MM.1S (cell line): ENCODE measurements at regions not wholly inside any gene's neighbourhood (a gene's known extent, or its start where the extent isn't known, plus 50 kb on each side); places are given as distances from the start of the nearest gene placed in this dataset.

ENCODE experiments used
- DNase-seq: peaks from one replicate; pipeline ENCODE4 v3.0.0-alpha.2; 2015
- H2AFZ ChIP-seq: fragments of 300-600 bp; sonication (generic); 2 replicates; pipeline ENCODE4 v1.6.0; 2016; ENCODE audit warnings: antibody characterized with exemption, low read length
- H3F3A ChIP-seq: fragments of 300-600 bp; sonication (generic); 2 replicates; pipeline ENCODE4 v1.6.1; 2016; ENCODE audit warnings: mild to moderate bottlenecking, antibody characterized with exemption, low read length, moderate library complexity, mixed read lengths; ENCODE audit not compliant: insufficient read depth
- H3K27ac ChIP-seq: fragments of 300-600 bp; sonication (generic); 2 replicates; pipeline ENCODE4 v1.5.1; 2016; ENCODE audit warnings: mild to moderate bottlenecking, low read length
- H3K27me3 ChIP-seq: fragments of 300-600 bp; sonication (generic); replicated peaks from 2 replicates; pipeline ENCODE4 v1.6.0; 2016; ENCODE audit warnings: low read length; ENCODE audit not compliant: insufficient read depth
- H3K36me3 ChIP-seq: fragments of 300-600 bp; sonication (generic); replicated peaks from 2 replicates; pipeline ENCODE4 v1.6.1; 2016; ENCODE audit warnings: mild to moderate bottlenecking, low read length, mixed read lengths; ENCODE audit not compliant: insufficient read depth
- H3K4me1 ChIP-seq: fragments of 300-600 bp; sonication (generic); 2 replicates; pipeline ENCODE4 v1.6.1; 2016; ENCODE audit warnings: low read length, mixed read lengths
- H3K4me2 ChIP-seq: fragments of 300-600 bp; sonication (generic); 2 replicates; pipeline ENCODE4 v1.6.0; 2016; ENCODE audit warnings: low read depth, low read length
- H3K4me3 ChIP-seq: fragments of 300-600 bp; sonication (generic); 2 replicates; pipeline ENCODE4 v1.5.1; 2016; ENCODE audit warnings: low read length, mixed read lengths
- H3K79me2 ChIP-seq: fragments of 300-600 bp; sonication (generic); 2 replicates; pipeline ENCODE4 v1.6.1; 2016; ENCODE audit warnings: mixed run types, low read length, mixed read lengths
- H3K9ac ChIP-seq: fragments of 300-600 bp; sonication (generic); 2 replicates; pipeline ENCODE4 v1.6.1; 2016; ENCODE audit warnings: low read length, mixed read lengths
- H3K9me2 ChIP-seq: fragments of 300-600 bp; sonication (generic); replicated peaks from 2 replicates; pipeline ENCODE4 v1.6.1; 2016; ENCODE audit warnings: mild to moderate bottlenecking, low read length, mixed read lengths; ENCODE audit not compliant: insufficient read depth
- H3K9me3 ChIP-seq: fragments of 300-600 bp; sonication (generic); replicated peaks from 2 replicates; pipeline ENCODE4 v1.6.1; 2016; ENCODE audit warnings: mild to moderate bottlenecking, low read length, mixed read lengths; ENCODE audit not compliant: insufficient read depth
- H4K20me1 ChIP-seq: fragments of 300-600 bp; sonication (generic); 2 replicates; pipeline ENCODE4 v1.6.1; 2016; ENCODE audit warnings: mild to moderate bottlenecking, low read length, moderate library complexity, mixed read lengths; ENCODE audit not compliant: insufficient read depth
- EZH2 ChIP-seq: fragments of 300-600 bp; sonication (generic); optimal IDR thresholded peaks from 2 replicates; pipeline ENCODE3; 2017; ENCODE audit warnings: low read depth, mild to moderate bottlenecking, antibody characterized with exemption, low read length, mixed read lengths
- EZH2phosphoT487 ChIP-seq: fragments of 300-600 bp; sonication (generic); IDR thresholded peaks from 2 replicates; pipeline ENCODE4 v1.6.1; 2018; ENCODE audit warnings: antibody characterized with exemption, low read length
- TF ChIP-seq, protein P1 (sequence below): fragments of 300-600 bp; sonication (generic); IDR thresholded peaks from 2 replicates; pipeline ENCODE4 v1.5.1; 2016; ENCODE audit warnings: antibody characterized with exemption, low read length, mixed read lengths

DNA sequence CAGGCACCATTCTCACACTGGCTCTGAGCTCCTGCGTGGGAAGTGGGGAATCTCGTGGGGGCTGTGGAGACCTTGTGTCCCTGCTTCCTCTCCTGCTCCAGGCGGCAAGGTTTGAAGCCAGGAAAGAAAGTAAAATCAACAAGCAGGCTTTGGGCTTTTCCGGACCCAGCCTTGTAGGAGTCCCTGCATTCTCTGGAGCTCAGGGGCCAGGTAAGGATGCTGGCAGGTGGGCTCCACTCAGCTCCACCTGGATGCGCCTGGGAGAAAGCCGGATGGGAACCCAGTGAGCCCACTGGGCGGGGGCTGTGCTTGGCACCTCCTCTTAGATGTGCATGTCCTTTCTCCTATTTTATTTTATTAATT lies 362.5 kb downstream of the SEC14L1 start:
- DNase-seq = no peak
- no peaks in the 10 kb centered on the region for H3K9me2 ChIP-seq

DNA sequence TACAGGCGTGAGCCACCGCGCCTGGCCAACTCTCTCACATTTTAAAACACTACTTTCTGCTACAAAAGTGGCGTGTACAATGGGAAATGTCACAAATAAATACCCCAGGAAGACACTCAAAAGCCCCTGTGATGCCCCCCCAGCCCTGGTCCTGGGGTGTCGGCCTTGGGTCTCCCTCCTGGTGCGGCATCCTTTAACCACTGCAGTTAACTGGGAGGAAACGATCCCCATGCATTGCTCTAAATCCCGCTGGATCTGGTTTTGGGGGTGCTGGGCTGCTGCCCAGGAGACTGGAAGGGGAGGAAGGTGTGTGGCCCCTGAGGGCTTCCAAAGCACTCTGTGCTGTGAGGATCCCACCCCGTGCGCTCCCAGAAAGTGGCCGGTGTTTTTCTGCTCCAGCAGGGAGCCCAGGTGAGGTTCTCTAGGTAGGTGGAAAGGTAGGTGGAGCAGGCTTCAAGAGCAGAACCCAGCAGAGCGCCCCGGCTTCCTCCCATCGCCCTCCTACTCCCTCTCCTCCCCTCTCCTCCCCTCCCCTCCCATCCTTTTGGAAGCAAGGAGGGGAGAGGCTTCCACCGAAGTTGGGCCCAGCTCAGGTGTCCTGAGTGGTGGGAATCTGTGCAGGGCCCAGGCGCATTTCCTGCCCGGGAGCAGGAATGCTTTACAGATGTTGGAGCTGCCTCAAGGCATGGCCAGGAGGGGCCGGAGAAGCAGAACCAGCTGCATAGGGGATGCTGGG lies 363.3 kb downstream of the SEC14L1 start:
- H3K27me3 ChIP-seq = no peaks in the 10 kb centered on the region
- H3K9ac ChIP-seq = no peak overlapping the region
- H3K4me1 ChIP-seq = no peaks in the 10 kb centered on the region
- H3K79me2 ChIP-seq = no peaks in the 10 kb centered on the region
- no peaks in the 10 kb centered on the region for H3F3A ChIP-seq
- no peak for DNase-seq
- TF ChIP-seq EZH2 = no peak
- TF ChIP-seq, protein P1, sequence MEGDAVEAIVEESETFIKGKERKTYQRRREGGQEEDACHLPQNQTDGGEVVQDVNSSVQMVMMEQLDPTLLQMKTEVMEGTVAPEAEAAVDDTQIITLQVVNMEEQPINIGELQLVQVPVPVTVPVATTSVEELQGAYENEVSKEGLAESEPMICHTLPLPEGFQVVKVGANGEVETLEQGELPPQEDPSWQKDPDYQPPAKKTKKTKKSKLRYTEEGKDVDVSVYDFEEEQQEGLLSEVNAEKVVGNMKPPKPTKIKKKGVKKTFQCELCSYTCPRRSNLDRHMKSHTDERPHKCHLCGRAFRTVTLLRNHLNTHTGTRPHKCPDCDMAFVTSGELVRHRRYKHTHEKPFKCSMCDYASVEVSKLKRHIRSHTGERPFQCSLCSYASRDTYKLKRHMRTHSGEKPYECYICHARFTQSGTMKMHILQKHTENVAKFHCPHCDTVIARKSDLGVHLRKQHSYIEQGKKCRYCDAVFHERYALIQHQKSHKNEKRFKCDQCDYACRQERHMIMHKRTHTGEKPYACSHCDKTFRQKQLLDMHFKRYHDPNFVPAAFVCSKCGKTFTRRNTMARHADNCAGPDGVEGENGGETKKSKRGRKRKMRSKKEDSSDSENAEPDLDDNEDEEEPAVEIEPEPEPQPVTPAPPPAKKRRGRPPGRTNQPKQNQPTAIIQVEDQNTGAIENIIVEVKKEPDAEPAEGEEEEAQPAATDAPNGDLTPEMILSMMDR = no peak
- no peak for TF ChIP-seq EZH2phosphoT487
- H3K27ac ChIP-seq = no peak overlapping the region
- no peak overlapping the region for H3K4me3 ChIP-seq
- no peaks in the 10 kb centered on the region for H3K36me3 ChIP-seq
- H3K4me2 ChIP-seq = no peak overlapping the region
- no peaks in the 10 kb centered on the region for H3K9me2 ChIP-seq
- no peaks in the 10 kb centered on the region for H3K9me3 ChIP-seq
- no peaks in the 10 kb centered on the region for H4K20me1 ChIP-seq
- no peak overlapping the region for H2AFZ ChIP-seq

More for the DNA sequence above, 362.5 kb downstream of the SEC14L1 start:
- Histone ChIP-seq H3K9me3 (no peaks in the 10 kb centered on the region), H3K4me3 (no peak overlapping the region), H3K27me3 (no peaks in the 10 kb centered on the region), H4K20me1 (no peaks in the 10 kb centered on the region), H3F3A (no peaks in the 10 kb centered on the region), H3K36me3 (no peaks in the 10 kb centered on the region), H3K27ac (no peak overlapping the region), H3K79me2 (no peaks in the 10 kb centered on the region), H3K4me1 (no peaks in the 10 kb centered on the region), H3K9ac (no peak overlapping the region), H3K4me2 (no peak overlapping the region), H2AFZ (no peak overlapping the region)
- TF ChIP-seq EZH2 (no peak), EZH2phosphoT487 (no peak)
- TF ChIP-seq, protein P1 = no peak

DNA sequence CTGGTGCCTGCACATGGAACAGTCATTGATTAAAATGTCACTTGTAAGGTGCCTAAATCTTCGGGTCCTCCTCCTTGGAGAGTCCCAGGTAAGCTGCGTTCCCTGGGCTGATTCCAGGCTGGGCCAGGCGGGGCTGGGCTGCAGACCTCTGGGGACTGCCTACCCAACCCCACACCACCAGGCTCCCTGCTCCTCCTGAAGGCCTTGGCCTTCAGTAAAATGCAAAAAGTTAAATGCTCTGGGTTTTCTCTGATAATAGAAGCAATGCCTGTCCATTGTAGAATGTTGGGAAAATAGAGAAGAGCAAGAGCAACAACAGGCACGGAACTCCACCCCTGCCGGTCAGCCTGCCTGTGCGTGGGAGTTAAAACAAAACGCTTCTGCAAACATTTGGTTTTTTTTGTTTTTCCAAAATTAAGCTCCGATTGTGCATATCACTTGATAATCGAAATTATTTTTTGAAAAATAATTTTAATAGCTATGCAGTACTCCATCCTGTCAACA lies 363.9 kb downstream of the SEC14L1 start:
- Histone ChIP-seq H3K4me2 (no peak overlapping the region), H3K4me1 (no peaks in the 10 kb centered on the region), H3K9ac (no peak overlapping the region), H4K20me1 (no peaks in the 10 kb centered on the region), H3K27me3 (no peaks in the 10 kb centered on the region), H3K27ac (no peak overlapping the region), H3F3A (no peaks in the 10 kb centered on the region), H3K4me3 (no peak overlapping the region), H3K79me2 (no peaks in the 10 kb centered on the region), H3K9me3 (no peaks in the 10 kb centered on the region), H3K36me3 (no peaks in the 10 kb centered on the region), H3K9me2 (no peaks in the 10 kb centered on the region), H2AFZ (no peak overlapping the region)
- no peak for DNase-seq
- TF ChIP-seq EZH2 = no peak
- TF ChIP-seq, protein P1 = no peak
